ENCODE measurements at regions not wholly inside any gene's neighbourhood (a gene's known extent, or its start where the extent isn't known, plus 50 kb on each side); places are given as distances from the start of the nearest gene placed in this dataset.

DNA sequence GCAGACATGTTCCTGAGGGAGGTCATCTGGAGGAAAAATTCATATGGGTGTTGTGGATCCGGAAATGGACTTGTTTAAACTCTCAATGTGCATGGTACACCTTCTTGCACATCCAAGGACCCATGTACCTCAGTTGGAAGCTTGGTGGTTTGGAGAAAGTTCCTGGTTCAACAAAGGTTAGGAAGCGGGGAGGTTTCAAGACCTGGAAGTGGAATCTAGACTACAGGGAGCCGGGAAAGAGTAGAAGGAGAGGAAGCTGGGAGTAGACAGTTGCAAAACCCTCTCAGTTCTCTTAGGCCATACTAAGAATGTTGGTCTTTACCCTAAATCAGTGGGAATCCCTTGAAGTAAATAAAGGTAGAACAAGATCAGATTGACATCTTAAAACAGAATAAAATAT, 209.8 kb upstream of the SPOPL start:
- Mint-ChIP-seq H3K27ac (no peak overlapping the region), H3K4me3 (no peak overlapping the region), H3K36me3 (ENCODE audit: low read depth) (no peaks in the 10 kb centered on the region), H3K9me3 (peaks cover 3% of the 10 kb centered on the region), H3K27me3 (ENCODE audit: low read depth) (no peaks in the 10 kb centered on the region), H3K4me1 (no peaks in the 10 kb centered on the region)
- no peak for TF ChIP-seq CTCF (IDR thresholded peaks at IDR 0.05; ENCODE audit: unreplicated experiment in 3 of 3)

- Mint-ChIP-seq H3K4me3 (no peak overlapping the region), H3K36me3 (ENCODE audit: low read depth) (no peaks in the 10 kb centered on the region), H3K27me3 (ENCODE audit: low read depth) (no peaks in the 10 kb centered on the region), H3K4me1 (no peaks in the 10 kb centered on the region), H3K27ac (no peak overlapping the region), H3K9me3 (peaks cover 3% of the 10 kb centered on the region)
- TF ChIP-seq CTCF (IDR thresholded peaks at IDR 0.05; ENCODE audit: unreplicated experiment in 3 of 3) = no peak
Observed at GRCh38 chr2:138293045-138293444, 208.5 kb upstream of the SPOPL start.

DNA sequence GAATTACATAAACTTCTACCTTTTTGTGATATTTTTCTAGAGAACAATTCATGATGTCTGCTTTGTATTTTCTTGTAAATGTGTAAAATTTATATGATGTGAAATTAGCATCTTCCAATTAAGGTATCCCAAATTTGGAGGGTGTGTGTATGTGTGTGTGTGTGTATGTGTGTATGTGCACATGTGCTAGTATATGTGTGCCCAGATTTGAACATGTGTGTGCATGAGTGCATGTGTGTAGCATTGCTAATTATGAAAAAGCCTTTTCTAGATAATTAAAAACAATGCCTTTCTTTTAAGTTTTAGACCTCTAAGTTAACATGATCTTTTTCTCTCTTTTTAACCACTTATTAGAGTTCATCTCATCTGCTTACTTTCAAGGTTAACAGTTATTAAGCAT, 208.0 kb upstream of the SPOPL start:
- Mint-ChIP-seq H3K4me3 (no peak overlapping the region), H3K27ac (no peak overlapping the region), H3K4me1 (no peaks in the 10 kb centered on the region), H3K9me3 (peaks cover 2% of the 10 kb centered on the region), H3K36me3 (ENCODE audit: low read depth) (no peaks in the 10 kb centered on the region), H3K27me3 (ENCODE audit: low read depth) (no peaks in the 10 kb centered on the region)
- no peak for TF ChIP-seq CTCF (IDR thresholded peaks at IDR 0.05; ENCODE audit: unreplicated experiment in 3 of 3)

DNA sequence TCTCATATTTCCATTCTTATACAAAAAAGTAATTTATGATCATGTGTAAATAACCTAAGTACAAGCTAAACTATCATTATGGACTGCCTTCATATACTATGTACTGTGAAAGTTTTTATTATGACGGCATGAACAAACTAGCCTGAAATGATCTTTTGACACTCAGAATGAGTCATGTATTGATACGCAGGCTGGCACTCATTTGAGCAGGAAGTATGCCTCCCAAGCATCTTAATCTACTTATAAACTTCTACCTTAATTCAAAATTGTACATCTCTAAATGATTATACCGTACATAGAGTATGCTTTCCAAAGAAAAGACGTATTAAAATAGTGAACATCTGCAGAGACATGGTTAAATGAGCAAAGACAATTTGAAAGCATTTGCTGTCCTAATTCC, 207.1 kb upstream of the SPOPL start:
- no peak for TF ChIP-seq CTCF (IDR thresholded peaks at IDR 0.05; ENCODE audit: unreplicated experiment in 3 of 3)
- Mint-ChIP-seq H3K27ac (no peak overlapping the region), H3K4me3 (no peak overlapping the region), H3K27me3 (ENCODE audit: low read depth) (no peaks in the 10 kb centered on the region), H3K9me3 (no peaks in the 10 kb centered on the region), H3K4me1 (no peaks in the 10 kb centered on the region), H3K36me3 (ENCODE audit: low read depth) (no peaks in the 10 kb centered on the region)

GRCh38 chr2:138296365-138296764, 205.2 kb upstream of the SPOPL start:
- no peaks in the 10 kb centered on the region for H3K9me3 Mint-ChIP-seq
- H3K4me3 Mint-ChIP-seq = no peak overlapping the region
- no peaks in the 10 kb centered on the region for H3K4me1 Mint-ChIP-seq
- H3K36me3 Mint-ChIP-seq (ENCODE audit: low read depth) = no peaks in the 10 kb centered on the region
- TF ChIP-seq CTCF (IDR thresholded peaks at IDR 0.05; ENCODE audit: unreplicated experiment in 3 of 3) = no peak
- H3K27me3 Mint-ChIP-seq (ENCODE audit: low read depth) = no peaks in the 10 kb centered on the region
- no peak overlapping the region for H3K27ac Mint-ChIP-seq

GRCh38 chr2:138298120-138298814, 203.3 kb upstream of the SPOPL start:
- no peaks in the 10 kb centered on the region for H3K9me3 Mint-ChIP-seq
- H3K27ac Mint-ChIP-seq = peak overlapping the region in 1 of 3 experiments; percentile 2
- no peak for TF ChIP-seq CTCF (IDR thresholded peaks at IDR 0.05; ENCODE audit: unreplicated experiment in 3 of 3)
- H3K4me1 Mint-ChIP-seq = no peaks in the 10 kb centered on the region
- H3K4me3 Mint-ChIP-seq = no peak overlapping the region
- no peaks in the 10 kb centered on the region for H3K36me3 Mint-ChIP-seq (ENCODE audit: low read depth)
- no peaks in the 10 kb centered on the region for H3K27me3 Mint-ChIP-seq (ENCODE audit: low read depth)

Measured in nephron (organoid).